HG03457 (cell line): ENCODE measurements at regions not wholly inside any gene's neighbourhood (a gene's known extent, or its start where the extent isn't known, plus 50 kb on each side); places are given as distances from the start of the nearest gene placed in this dataset.

Experiments used
- ATAC-seq: cut with Tn5 transposase; IDR thresholded peaks from one replicate; pipeline ENCODE4 v1.9.1; 2021; ENCODE audit warnings: moderate number of reproducible peaks; ENCODE audit not compliant: unreplicated experiment

- no peak for ATAC-seq
These were observed 93.0 kb downstream of the MTPAP start for GRCh38 chr10:30256084-30256483.

GRCh38 chr10:30254926-30255325 lies 94.2 kb downstream of the MTPAP start:
- no peak for ATAC-seq

GRCh38 chr10:30248728-30249127 lies 100.3 kb downstream of the MTPAP start:
- no peak for ATAC-seq

GRCh38 chr10:30247704-30248103 lies 101.4 kb downstream of the MTPAP start:
- no peak for ATAC-seq

- ATAC-seq, result no peak
These were observed 107.5 kb downstream of the MTPAP start for GRCh38 chr10:30241422-30242110.

- ATAC-seq, result no peak
These were observed 110.2 kb downstream of the MTPAP start for GRCh38 chr10:30238836-30239235.

GRCh38 chr10:30233186-30233959 lies 115.7 kb downstream of the MTPAP start:
- ATAC-seq, result no peak

GRCh38 chr10:30231709-30232108 lies 117.4 kb downstream of the MTPAP start:
- no peak for ATAC-seq

- ATAC-seq, result no peak
These were observed 117.9 kb downstream of the MTPAP start for GRCh38 chr10:30231071-30231652.

- no peak for ATAC-seq
These were observed 119.5 kb downstream of the MTPAP start for GRCh38 chr10:30229536-30229935.

- no peak for ATAC-seq
These were observed 120.6 kb downstream of the MTPAP start for GRCh38 chr10:30228417-30229036.

GRCh38 chr10:30227481-30227880 lies 121.6 kb downstream of the MTPAP start:
- no peak for ATAC-seq

GRCh38 chr10:30219971-30220751 lies 128.9 kb downstream of the MTPAP start:
- no peak for ATAC-seq

- ATAC-seq, result no peak
These were observed 132.3 kb downstream of the MTPAP start for GRCh38 chr10:30216821-30217220.

GRCh38 chr10:30215623-30216022 lies 133.5 kb downstream of the MTPAP start:
- no peak for ATAC-seq

GRCh38 chr10:30215141-30215540 lies 133.9 kb downstream of the MTPAP start:
- ATAC-seq, result no peak

GRCh38 chr10:30210296-30210695 lies 138.8 kb downstream of the MTPAP start:
- ATAC-seq, result no peak

- ATAC-seq, result no peak
These were observed 140.7 kb downstream of the MTPAP start for GRCh38 chr10:30208330-30208729.

GRCh38 chr10:30207485-30208052 lies 141.5 kb downstream of the MTPAP start:
- no peak for ATAC-seq

- ATAC-seq, result no peak
These were observed 140.6 kb upstream of the JCAD start for GRCh38 chr10:30200017-30200415.
